ENCODE measurements at regions not wholly inside any gene's neighbourhood (a gene's known extent, or its start where the extent isn't known, plus 50 kb on each side); places are given as distances from the start of the nearest gene placed in this dataset.

GRCh38 chr2:35417293-35417692 is 938.3 kb upstream of the CRIM1 start:
- TF ChIP-seq CTCF (IDR thresholded peaks at IDR 0.05; ENCODE audit: low read depth, low read length, missing input control) (no peak), ZBTB33 (IDR thresholded peaks at IDR 0.05) (no peak)
